Natural killer cell (primary cell): ENCODE measurements at regions not wholly inside any gene's neighbourhood (a gene's known extent, or its start where the extent isn't known, plus 50 kb on each side); places are given as distances from the start of the nearest gene placed in this dataset.

Source experiments
- ATAC-seq, 3 donors: fragments of 150-1000 bp in 2 of 3; fragments of 200-7000 bp in 1 of 3; cut with Tn5 transposase; 1 replicate in 1 of 3; 2 replicates in 2 of 3; pipeline ENCODE4 v1.10.0; 2021; ENCODE audit warnings: mild to moderate bottlenecking in 2 of 3, moderate library complexity in 2 of 3
- DNase-seq, 2 donors: peaks; one replicate each; pipeline versions ENCODE4 v3.0.0 to v3.0.0-alpha.2; 2013 to 2021; ENCODE audit warnings: mixed read lengths in 1 of 2
- H3K27ac ChIP-seq: one replicate; pipeline ENCODE4 v1.5.1; 2013; ENCODE audit warnings: mild to moderate bottlenecking, low read length
- H3K27me3 ChIP-seq: one replicate; pipeline ENCODE4 v1.6.1; 2013; ENCODE audit warnings: low read length; ENCODE audit not compliant: control insufficient read depth, insufficient read depth
- H3K36me3 ChIP-seq: one replicate; pipeline ENCODE4 v1.6.1; 2013; ENCODE audit warnings: low read length; ENCODE audit not compliant: control insufficient read depth, insufficient read depth
- H3K4me1 ChIP-seq: one replicate; pipeline ENCODE4 v1.6.1; 2013; ENCODE audit warnings: low read length; ENCODE audit not compliant: control insufficient read depth, insufficient read depth
- H3K4me3 ChIP-seq: one replicate; pipeline ENCODE4 v1.5.1; 2013; ENCODE audit warnings: low read length
- H3K9me3 ChIP-seq: one replicate; pipeline ENCODE4 v1.6.1; 2013; ENCODE audit warnings: low read length; ENCODE audit not compliant: control insufficient read depth, insufficient read depth
- H3K27ac Mint-ChIP-seq, 2 donors: one replicate each; pipeline ENCODE4 v1.8.0; 2022; ENCODE audit warnings: mild to moderate bottlenecking in 2 of 2, mixed read lengths in 2 of 2, moderate library complexity in 1 of 2
- H3K27me3 Mint-ChIP-seq, 2 donors: one replicate each; pipeline ENCODE4 v1.8.0; 2022; ENCODE audit warnings: low read depth in 2 of 2, mixed read lengths in 2 of 2
- H3K36me3 Mint-ChIP-seq: one replicate; pipeline ENCODE4 v1.8.0; 2022; ENCODE audit warnings: mixed read lengths
- H3K4me1 Mint-ChIP-seq, 2 donors: one replicate each; pipeline ENCODE4 v1.8.0; 2022; ENCODE audit warnings: mixed read lengths in 2 of 2
- H3K4me3 Mint-ChIP-seq: one replicate; pipeline ENCODE4 v1.8.0; 2022; ENCODE audit warnings: mild to moderate bottlenecking, moderate library complexity, mixed read lengths
- H3K9me3 Mint-ChIP-seq, 2 donors: one replicate each; pipeline ENCODE4 v1.8.0; 2022; ENCODE audit warnings: mixed read lengths in 2 of 2
- WGBS: methylation state at CpG from one replicate; pipeline ENCODE4 v1.1.7; 2013; ENCODE audit warnings: missing lambda C conversion rate; ENCODE audit not compliant: insufficient coverage; 5-methylcytosine and 5-hydroxymethylcytosine counted together
- intact Hi-C: fragments of 100-400 bp; cut with micrococcal nuclease; formaldehyde crosslinking; loops from one replicate; pipeline ENCODE4 v1.14.2; 2022
- TF ChIP-seq, protein P1 (sequence below): fragments of 200-600 bp; IDR thresholded peaks from one replicate; pipeline ENCODE4 v1.8.0; 2022; ENCODE audit warnings: antibody characterized with exemption

- Mint-ChIP-seq H3K4me1 (peaks cover 15 to 28% of the 10 kb centered on the region in 2 donors), H3K27ac (no peak overlapping the region)
- no peak for DNase-seq
Measured at GRCh38 chr12:107486140-107486892, 199.3 kb upstream of the PWP1 start.

GRCh38 chr12:107487011-107487680, 198.5 kb upstream of the PWP1 start:
- Mint-ChIP-seq H3K36me3 (no peaks in the 10 kb centered on the region), H3K9me3 (no peaks in the 10 kb centered on the region), H3K4me3 (no peak overlapping the region), H3K27ac (no peak overlapping the region), H3K4me1 (peaks cover 20 to 35% of the 10 kb centered on the region in 2 donors), H3K27me3 (peaks cover 0 to 2% of the 10 kb centered on the region in 2 donors)
- TF ChIP-seq, protein P1, sequence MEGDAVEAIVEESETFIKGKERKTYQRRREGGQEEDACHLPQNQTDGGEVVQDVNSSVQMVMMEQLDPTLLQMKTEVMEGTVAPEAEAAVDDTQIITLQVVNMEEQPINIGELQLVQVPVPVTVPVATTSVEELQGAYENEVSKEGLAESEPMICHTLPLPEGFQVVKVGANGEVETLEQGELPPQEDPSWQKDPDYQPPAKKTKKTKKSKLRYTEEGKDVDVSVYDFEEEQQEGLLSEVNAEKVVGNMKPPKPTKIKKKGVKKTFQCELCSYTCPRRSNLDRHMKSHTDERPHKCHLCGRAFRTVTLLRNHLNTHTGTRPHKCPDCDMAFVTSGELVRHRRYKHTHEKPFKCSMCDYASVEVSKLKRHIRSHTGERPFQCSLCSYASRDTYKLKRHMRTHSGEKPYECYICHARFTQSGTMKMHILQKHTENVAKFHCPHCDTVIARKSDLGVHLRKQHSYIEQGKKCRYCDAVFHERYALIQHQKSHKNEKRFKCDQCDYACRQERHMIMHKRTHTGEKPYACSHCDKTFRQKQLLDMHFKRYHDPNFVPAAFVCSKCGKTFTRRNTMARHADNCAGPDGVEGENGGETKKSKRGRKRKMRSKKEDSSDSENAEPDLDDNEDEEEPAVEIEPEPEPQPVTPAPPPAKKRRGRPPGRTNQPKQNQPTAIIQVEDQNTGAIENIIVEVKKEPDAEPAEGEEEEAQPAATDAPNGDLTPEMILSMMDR, result no peak
- Histone ChIP-seq H3K4me1 (no peaks in the 10 kb centered on the region), H3K27me3 (no peaks in the 10 kb centered on the region), H3K4me3 (no peak overlapping the region), H3K9me3 (no peaks in the 10 kb centered on the region), H3K27ac (no peak overlapping the region), H3K36me3 (no peaks in the 10 kb centered on the region)
- WGBS, result 94% methylated on average over 2 of the region's 2 CpGs
- intact Hi-C loops, result no loop called here
- DNase-seq (no peak), ATAC-seq (no peak)

More at GRCh38 chr12:107486140-107486892, 199.3 kb upstream of the PWP1 start:
- Mint-ChIP-seq H3K9me3 (no peaks in the 10 kb centered on the region), H3K36me3 (no peaks in the 10 kb centered on the region), H3K27me3 (peaks cover 0 to 2% of the 10 kb centered on the region in 2 donors), H3K4me3 (no peak overlapping the region)
- no peak for ATAC-seq
- TF ChIP-seq, protein P1, result no peak
- intact Hi-C loops, result no loop called here
- H3K9me3 ChIP-seq, result no peaks in the 10 kb centered on the region
- no peak overlapping the region for H3K27ac ChIP-seq
- no peaks in the 10 kb centered on the region for H3K4me1 ChIP-seq
- H3K27me3 ChIP-seq, result no peaks in the 10 kb centered on the region
- no peaks in the 10 kb centered on the region for H3K36me3 ChIP-seq
- H3K4me3 ChIP-seq, result no peak overlapping the region
- 60% methylated on average over 2 of the region's 2 CpGs for WGBS

- ATAC-seq (no peak), DNase-seq (no peak)
- no peaks in the 10 kb centered on the region for H3K9me3 ChIP-seq
- no peak overlapping the region for H3K4me3 ChIP-seq
- Mint-ChIP-seq H3K36me3 (no peaks in the 10 kb centered on the region), H3K9me3 (no peaks in the 10 kb centered on the region), H3K4me1 (peaks cover 26 to 47% of the 10 kb centered on the region in 2 donors), H3K27ac (no peak overlapping the region), H3K4me3 (no peak overlapping the region), H3K27me3 (peaks cover 0 to 2% of the 10 kb centered on the region in 2 donors)
- intact Hi-C loops, result no loop called here
- TF ChIP-seq, protein P1, result no peak
- peaks cover 10% of the 10 kb centered on the region for H3K4me1 ChIP-seq
- WGBS, result 88% methylated on average over 2 of the region's 2 CpGs
- no peaks in the 10 kb centered on the region for H3K27me3 ChIP-seq
- H3K27ac ChIP-seq, result no peak overlapping the region
- H3K36me3 ChIP-seq, result no peaks in the 10 kb centered on the region
Measured at GRCh38 chr12:107488666-107489065, 196.9 kb upstream of the PWP1 start.
